ENCODE measurements at regions not wholly inside any gene's neighbourhood (a gene's known extent, or its start where the extent isn't known, plus 50 kb on each side); places are given as distances from the start of the nearest gene placed in this dataset.

DNA sequence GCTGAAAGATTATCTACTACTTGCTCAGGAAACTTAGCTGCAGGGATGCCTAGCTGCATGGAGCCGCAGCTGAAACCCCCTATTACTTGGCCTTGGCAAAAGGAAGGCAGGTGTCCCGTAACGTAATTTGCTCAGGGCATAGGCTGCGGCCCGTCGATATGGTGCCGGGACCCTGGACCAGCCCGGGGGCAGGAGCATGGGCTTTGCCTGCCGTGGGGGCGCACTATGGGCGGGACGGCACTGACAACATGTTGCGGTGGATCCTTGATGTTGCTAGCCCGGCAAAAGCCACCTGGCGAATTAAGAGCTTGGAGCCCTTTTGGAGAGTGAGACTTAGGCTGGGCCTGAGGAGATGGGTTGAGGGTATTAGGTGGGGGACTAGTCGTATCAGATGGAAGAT is 1551.2 kb downstream of the AACS start:
- BruUV-seq (replicated peaks), result no TSS peak
- H3K9me3 ChIP-seq (ENCODE audit: low read length), result no peaks in the 10 kb centered on the region
- POLR2A ChIA-PET, result no interaction called here

DNA sequence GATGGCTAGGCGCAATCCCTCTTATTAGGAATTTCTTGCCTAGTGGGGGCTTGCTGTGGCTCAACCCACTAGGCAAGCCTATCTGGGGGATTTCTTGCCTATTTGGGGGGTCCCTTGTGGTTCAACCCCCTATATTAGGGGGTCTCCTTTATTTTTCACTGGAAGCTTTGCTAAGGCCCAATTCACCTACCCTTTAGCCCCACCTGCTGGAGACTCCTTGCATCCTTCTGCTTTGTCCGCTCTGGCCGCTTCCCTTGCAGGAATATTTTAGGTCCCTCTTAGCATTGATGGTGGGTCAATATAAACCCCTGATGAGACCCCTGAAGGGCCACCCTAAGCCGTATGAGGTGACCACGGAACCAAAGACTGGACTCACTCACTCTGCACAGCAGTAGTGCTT is 1552.1 kb downstream of the AACS start:
- ChIA-PET CTCF (ENCODE audit: unreplicated experiment) (no interaction called here), POLR2A (no interaction called here)
- no peak overlapping the region for H3K27ac ChIP-seq (ENCODE audit: low read depth, low read length, poor library complexity, severe bottlenecking)

More for the DNA sequence above, 1551.2 kb downstream of the AACS start:
- TF ChIP-seq, protein P1, sequence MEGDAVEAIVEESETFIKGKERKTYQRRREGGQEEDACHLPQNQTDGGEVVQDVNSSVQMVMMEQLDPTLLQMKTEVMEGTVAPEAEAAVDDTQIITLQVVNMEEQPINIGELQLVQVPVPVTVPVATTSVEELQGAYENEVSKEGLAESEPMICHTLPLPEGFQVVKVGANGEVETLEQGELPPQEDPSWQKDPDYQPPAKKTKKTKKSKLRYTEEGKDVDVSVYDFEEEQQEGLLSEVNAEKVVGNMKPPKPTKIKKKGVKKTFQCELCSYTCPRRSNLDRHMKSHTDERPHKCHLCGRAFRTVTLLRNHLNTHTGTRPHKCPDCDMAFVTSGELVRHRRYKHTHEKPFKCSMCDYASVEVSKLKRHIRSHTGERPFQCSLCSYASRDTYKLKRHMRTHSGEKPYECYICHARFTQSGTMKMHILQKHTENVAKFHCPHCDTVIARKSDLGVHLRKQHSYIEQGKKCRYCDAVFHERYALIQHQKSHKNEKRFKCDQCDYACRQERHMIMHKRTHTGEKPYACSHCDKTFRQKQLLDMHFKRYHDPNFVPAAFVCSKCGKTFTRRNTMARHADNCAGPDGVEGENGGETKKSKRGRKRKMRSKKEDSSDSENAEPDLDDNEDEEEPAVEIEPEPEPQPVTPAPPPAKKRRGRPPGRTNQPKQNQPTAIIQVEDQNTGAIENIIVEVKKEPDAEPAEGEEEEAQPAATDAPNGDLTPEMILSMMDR (conservative IDR thresholded peaks at IDR 0.05; ENCODE audit: low read length), result no peak
- no peak for TF ChIP-seq EZH2phosphoT487 (IDR thresholded peaks at IDR 0.05; ENCODE audit: borderline replicate concordance, low read depth, low read length)
- Histone ChIP-seq H3K27ac (ENCODE audit: low read depth, low read length, poor library complexity, severe bottlenecking) (no peak overlapping the region), H2AFZ (ENCODE audit: low read length) (no peak overlapping the region), H3K79me2 (ENCODE audit: insufficient read depth, low read depth, low read length) (no peaks in the 10 kb centered on the region), H3K36me3 (ENCODE audit: insufficient read depth, low read length) (no peaks in the 10 kb centered on the region), H3K4me1 (ENCODE audit: insufficient read depth, low read length, poor library complexity, severe bottlenecking) (no peaks in the 10 kb centered on the region), H3K9me2 (ENCODE audit: insufficient read depth, low read length) (no peaks in the 10 kb centered on the region; the same call in 1 of the 2 replicates), H3K4me2 (ENCODE audit: low read length) (no peak overlapping the region), H3K4me3 (ENCODE audit: low read depth, low read length, poor library complexity, severe bottlenecking) (no peak overlapping the region), H4K20me1 (ENCODE audit: insufficient read depth, low read length) (no peaks in the 10 kb centered on the region)
- CTCF ChIA-PET (ENCODE audit: unreplicated experiment), result no interaction called here
- no peak for DNase-seq (ENCODE audit: low spot score)
- intact Hi-C loops (cut with micrococcal nuclease; ENCODE audit: unreplicated experiment), result loop anchor here (2.0 kb wide), 1 partner anchor 548 kb away; no protein-coding TSS in a partner anchor

DNA sequence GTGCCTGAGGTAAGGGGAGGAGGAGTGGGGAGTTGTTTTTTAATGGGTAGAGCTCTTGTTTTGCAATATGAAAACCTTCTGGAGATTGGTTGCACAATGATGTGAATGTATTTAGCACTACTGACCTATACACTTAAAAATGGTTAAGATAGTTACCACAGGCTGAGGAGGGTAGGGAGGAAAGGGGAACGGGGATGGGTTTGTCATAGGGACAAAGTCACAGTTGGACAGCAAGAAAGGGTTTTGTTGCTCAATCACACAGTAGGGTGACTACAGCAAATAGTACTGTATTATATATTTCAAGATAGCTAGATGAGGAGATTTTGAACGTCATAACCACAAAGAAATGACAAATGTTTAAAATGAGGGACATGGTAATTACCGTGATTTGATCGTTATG is 1562.4 kb downstream of the AACS start:
- Histone ChIP-seq H3K79me2 (ENCODE audit: insufficient read depth, low read depth, low read length) (no peaks in the 10 kb centered on the region), H3K27ac (ENCODE audit: low read depth, low read length, poor library complexity, severe bottlenecking) (no peak overlapping the region), H3K9me3 (ENCODE audit: low read length) (no peaks in the 10 kb centered on the region), H3K36me3 (ENCODE audit: insufficient read depth, low read length) (no peaks in the 10 kb centered on the region), H4K20me1 (ENCODE audit: insufficient read depth, low read length) (no peaks in the 10 kb centered on the region), H3K4me3 (ENCODE audit: low read depth, low read length, poor library complexity, severe bottlenecking) (no peak overlapping the region), H3K4me2 (ENCODE audit: low read length) (no peak overlapping the region), H2AFZ (ENCODE audit: low read length) (no peak overlapping the region), H3K4me1 (ENCODE audit: insufficient read depth, low read length, poor library complexity, severe bottlenecking) (no peaks in the 10 kb centered on the region), H3K9me2 (ENCODE audit: insufficient read depth, low read length) (no peaks in the 10 kb centered on the region)
- DNase-seq (ENCODE audit: low spot score), result no peak
- BruUV-seq (replicated peaks), result no TSS peak
- CTCF ChIA-PET (ENCODE audit: unreplicated experiment), result no interaction called here
- intact Hi-C loops (cut with micrococcal nuclease; ENCODE audit: unreplicated experiment), result no loop called here
- TF ChIP-seq, protein P1 (conservative IDR thresholded peaks at IDR 0.05; ENCODE audit: low read length), result no peak
- TF ChIP-seq EZH2phosphoT487 (IDR thresholded peaks at IDR 0.05; ENCODE audit: borderline replicate concordance, low read depth, low read length), result no peak
- POLR2A ChIA-PET, result interaction anchor here (0.6 kb wide), 1 partner anchor 593 kb away, joined by 3 read pairs; no protein-coding TSS in a partner anchor

More for the DNA sequence above, 1552.1 kb downstream of the AACS start:
- no peaks in the 10 kb centered on the region for H3K36me3 ChIP-seq (ENCODE audit: insufficient read depth, low read length)
- no TSS peak for BruUV-seq (replicated peaks)
- H3K4me2 ChIP-seq (ENCODE audit: low read length), result no peak overlapping the region
- DNase-seq (ENCODE audit: low spot score), result no peak
- TF ChIP-seq EZH2phosphoT487 (IDR thresholded peaks at IDR 0.05; ENCODE audit: borderline replicate concordance, low read depth, low read length), result no peak
- TF ChIP-seq, protein P1 (conservative IDR thresholded peaks at IDR 0.05; ENCODE audit: low read length), result peak; percentile 59
- H3K9me2 ChIP-seq (ENCODE audit: insufficient read depth, low read length), result no peaks in the 10 kb centered on the region; the same call in 1 of the 2 replicates
- no peaks in the 10 kb centered on the region for H3K9me3 ChIP-seq (ENCODE audit: low read length)
- no peak overlapping the region for H3K4me3 ChIP-seq (ENCODE audit: low read depth, low read length, poor library complexity, severe bottlenecking)
- no peak overlapping the region for H2AFZ ChIP-seq (ENCODE audit: low read length)
- H3K4me1 ChIP-seq (ENCODE audit: insufficient read depth, low read length, poor library complexity, severe bottlenecking), result no peaks in the 10 kb centered on the region
- H4K20me1 ChIP-seq (ENCODE audit: insufficient read depth, low read length), result no peaks in the 10 kb centered on the region
- no peaks in the 10 kb centered on the region for H3K79me2 ChIP-seq (ENCODE audit: insufficient read depth, low read depth, low read length)
- intact Hi-C loops (cut with micrococcal nuclease; ENCODE audit: unreplicated experiment), result loop anchor here (2.0 kb wide), 1 partner anchor 549 kb away; no protein-coding TSS in a partner anchor
